Glutamatergic neuron (in vitro differentiated cells): ENCODE measurements at regions not wholly inside any gene's neighbourhood (a gene's known extent, or its start where the extent isn't known, plus 50 kb on each side); places are given as distances from the start of the nearest gene placed in this dataset.

Source experiments
- DNase-seq: peaks from one replicate; pipeline ENCODE4 v3.0.0; 2022
- H3K27ac Mint-ChIP-seq: one replicate; pipeline ENCODE4 v1.8.0; 2020; ENCODE audit warnings: mild to moderate bottlenecking, mixed read lengths, inconsistent platforms; ENCODE audit not compliant: unreplicated experiment
- H3K27me3 Mint-ChIP-seq: one replicate; pipeline ENCODE4 v1.8.0; 2020; ENCODE audit warnings: mild to moderate bottlenecking, moderate library complexity, mixed read lengths, inconsistent platforms; ENCODE audit not compliant: unreplicated experiment
- H3K36me3 Mint-ChIP-seq: one replicate; pipeline ENCODE4 v1.8.0; 2020; ENCODE audit warnings: mild to moderate bottlenecking, mixed read lengths, inconsistent platforms; ENCODE audit not compliant: unreplicated experiment
- H3K4me1 Mint-ChIP-seq: one replicate; pipeline ENCODE4 v1.8.0; 2020; ENCODE audit warnings: mild to moderate bottlenecking, low read depth, mixed read lengths, inconsistent platforms; ENCODE audit not compliant: unreplicated experiment
- H3K4me3 Mint-ChIP-seq: one replicate; pipeline ENCODE4 v1.8.0; 2020; ENCODE audit warnings: mild to moderate bottlenecking, mixed read lengths, inconsistent platforms; ENCODE audit not compliant: unreplicated experiment
- H3K9me3 Mint-ChIP-seq: one replicate; pipeline ENCODE4 v1.8.0; 2020; ENCODE audit warnings: mild to moderate bottlenecking, moderate library complexity, mixed read lengths, inconsistent platforms; ENCODE audit not compliant: unreplicated experiment
- TF ChIP-seq, protein P1 (sequence below): fragments of 200-600 bp; sonication (generic); IDR thresholded peaks from one replicate; pipeline ENCODE4 v1.5.0; 2021; ENCODE audit not compliant: partially characterized antibody, unreplicated experiment

DNA sequence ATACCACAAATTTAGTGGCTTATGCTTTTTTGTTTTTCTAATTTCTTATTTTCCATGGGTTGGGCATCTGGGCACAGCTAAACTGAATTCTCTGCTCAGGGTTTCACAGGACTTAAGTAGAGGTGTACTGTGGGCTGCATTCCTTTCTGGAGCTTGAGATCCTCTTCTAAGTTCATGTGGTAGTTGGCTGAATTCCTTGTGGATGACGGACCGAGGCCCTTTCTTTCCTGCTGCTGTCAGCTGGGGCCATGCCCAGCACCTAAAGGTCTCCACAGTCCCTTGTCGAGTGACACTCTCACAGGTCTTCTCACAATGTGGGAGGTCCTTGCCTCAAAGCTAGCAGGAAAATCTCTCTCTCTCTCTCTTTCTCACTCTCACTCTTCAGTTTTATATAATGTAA, 433.5 kb upstream of the LRATD1 start:
- no peaks in the 10 kb centered on the region for H3K9me3 Mint-ChIP-seq
- no peaks in the 10 kb centered on the region for H3K36me3 Mint-ChIP-seq
- no peak overlapping the region for H3K27ac Mint-ChIP-seq
- TF ChIP-seq, protein P1, sequence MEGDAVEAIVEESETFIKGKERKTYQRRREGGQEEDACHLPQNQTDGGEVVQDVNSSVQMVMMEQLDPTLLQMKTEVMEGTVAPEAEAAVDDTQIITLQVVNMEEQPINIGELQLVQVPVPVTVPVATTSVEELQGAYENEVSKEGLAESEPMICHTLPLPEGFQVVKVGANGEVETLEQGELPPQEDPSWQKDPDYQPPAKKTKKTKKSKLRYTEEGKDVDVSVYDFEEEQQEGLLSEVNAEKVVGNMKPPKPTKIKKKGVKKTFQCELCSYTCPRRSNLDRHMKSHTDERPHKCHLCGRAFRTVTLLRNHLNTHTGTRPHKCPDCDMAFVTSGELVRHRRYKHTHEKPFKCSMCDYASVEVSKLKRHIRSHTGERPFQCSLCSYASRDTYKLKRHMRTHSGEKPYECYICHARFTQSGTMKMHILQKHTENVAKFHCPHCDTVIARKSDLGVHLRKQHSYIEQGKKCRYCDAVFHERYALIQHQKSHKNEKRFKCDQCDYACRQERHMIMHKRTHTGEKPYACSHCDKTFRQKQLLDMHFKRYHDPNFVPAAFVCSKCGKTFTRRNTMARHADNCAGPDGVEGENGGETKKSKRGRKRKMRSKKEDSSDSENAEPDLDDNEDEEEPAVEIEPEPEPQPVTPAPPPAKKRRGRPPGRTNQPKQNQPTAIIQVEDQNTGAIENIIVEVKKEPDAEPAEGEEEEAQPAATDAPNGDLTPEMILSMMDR: no peak
- peaks cover 4% of the 10 kb centered on the region for H3K27me3 Mint-ChIP-seq
- H3K4me3 Mint-ChIP-seq: no peak overlapping the region
- DNase-seq: no peak
- H3K4me1 Mint-ChIP-seq: no peaks in the 10 kb centered on the region

DNA sequence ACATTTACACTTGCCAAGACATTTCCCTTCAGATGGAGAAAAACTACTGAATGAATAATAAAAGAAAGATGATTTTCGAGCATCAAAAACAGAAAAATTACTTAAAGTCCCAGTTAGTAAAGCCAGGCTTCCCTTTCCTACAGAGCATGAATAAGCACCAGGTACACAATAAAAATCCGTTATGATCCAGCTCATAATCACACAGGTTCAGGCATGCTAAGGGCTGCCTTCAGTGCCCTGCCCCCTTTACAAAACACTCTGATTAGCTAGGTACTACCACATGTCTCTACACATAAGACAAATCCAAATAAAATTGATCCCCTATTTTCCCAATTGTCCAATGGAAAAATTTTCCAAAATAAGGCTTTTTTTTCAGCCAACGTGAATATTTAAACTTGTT, 413.2 kb upstream of the LRATD1 start:
- Mint-ChIP-seq H3K4me3 (no peak overlapping the region), H3K9me3 (no peaks in the 10 kb centered on the region), H3K27ac (no peak overlapping the region), H3K36me3 (no peaks in the 10 kb centered on the region), H3K27me3 (no peaks in the 10 kb centered on the region), H3K4me1 (no peaks in the 10 kb centered on the region)
- TF ChIP-seq, protein P1: no peak
- DNase-seq: no peak

DNA sequence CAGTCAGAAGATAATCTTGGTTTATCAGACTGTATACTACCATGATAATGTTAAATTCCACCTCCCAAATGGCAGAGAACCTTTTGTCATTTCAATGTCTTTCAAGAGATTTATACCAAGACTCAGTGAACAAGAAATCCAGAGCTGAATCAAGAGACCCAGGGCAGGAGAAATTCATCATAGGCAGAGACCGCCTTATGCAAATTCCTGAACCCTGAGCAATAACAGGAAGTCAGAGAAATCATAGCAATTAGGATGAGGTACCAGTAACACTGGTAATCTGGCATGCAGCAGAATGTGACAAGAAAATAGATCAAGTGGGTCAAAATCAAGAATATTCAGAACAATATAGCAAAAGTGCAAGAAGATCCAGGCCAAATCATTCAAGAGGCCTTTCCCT, 412.4 kb upstream of the LRATD1 start:
- Mint-ChIP-seq H3K36me3 (no peaks in the 10 kb centered on the region), H3K4me3 (no peak overlapping the region), H3K9me3 (no peaks in the 10 kb centered on the region), H3K27me3 (no peaks in the 10 kb centered on the region), H3K4me1 (no peaks in the 10 kb centered on the region), H3K27ac (no peak overlapping the region)
- no peak for DNase-seq
- TF ChIP-seq, protein P1: no peak

DNA sequence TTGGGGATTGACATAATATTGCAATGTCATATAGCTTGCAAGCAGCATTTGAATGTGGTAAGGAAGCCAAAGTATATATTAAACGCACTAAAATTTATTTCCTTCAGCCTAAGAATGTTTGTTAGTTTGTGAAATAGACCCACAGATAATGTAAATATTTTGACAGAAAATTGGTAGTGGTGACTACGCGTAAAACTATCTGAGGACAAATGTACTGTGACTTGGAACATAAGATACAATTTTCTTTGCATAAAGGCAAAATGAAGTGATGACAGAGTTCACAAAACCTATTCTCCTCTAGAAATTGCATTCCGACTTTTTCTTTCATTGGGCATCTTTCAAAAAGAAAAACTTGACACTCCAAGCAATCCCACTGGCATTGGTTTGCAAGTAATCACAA, 411.1 kb upstream of the LRATD1 start:
- no peaks in the 10 kb centered on the region for H3K4me1 Mint-ChIP-seq
- no peaks in the 10 kb centered on the region for H3K9me3 Mint-ChIP-seq
- TF ChIP-seq, protein P1: no peak
- H3K27ac Mint-ChIP-seq: no peak overlapping the region
- H3K4me3 Mint-ChIP-seq: no peak overlapping the region
- H3K36me3 Mint-ChIP-seq: no peaks in the 10 kb centered on the region
- no peaks in the 10 kb centered on the region for H3K27me3 Mint-ChIP-seq
- DNase-seq: no peak

DNA sequence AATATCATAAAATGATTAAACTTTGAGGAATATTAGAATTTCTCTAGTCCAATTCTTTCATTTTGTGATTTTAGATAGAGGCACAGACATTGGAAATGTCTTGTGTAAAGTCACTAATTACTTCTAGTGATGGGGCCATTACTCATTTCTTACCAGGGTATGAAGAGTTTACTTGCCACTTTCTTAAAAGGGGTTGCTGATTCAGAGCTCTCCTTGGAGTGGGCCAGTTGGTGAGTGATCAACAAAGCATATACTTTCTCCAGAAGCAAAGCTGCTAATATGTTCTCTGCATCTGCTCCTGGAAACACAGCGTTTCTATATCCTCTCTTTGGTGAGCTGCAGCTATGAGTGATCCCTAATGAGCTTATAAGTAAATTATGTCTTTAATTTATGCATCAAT, 408.9 kb upstream of the LRATD1 start:
- H3K36me3 Mint-ChIP-seq: no peaks in the 10 kb centered on the region
- H3K4me1 Mint-ChIP-seq: no peaks in the 10 kb centered on the region
- no peak for DNase-seq
- H3K4me3 Mint-ChIP-seq: no peak overlapping the region
- no peaks in the 10 kb centered on the region for H3K9me3 Mint-ChIP-seq
- TF ChIP-seq, protein P1: no peak
- no peaks in the 10 kb centered on the region for H3K27me3 Mint-ChIP-seq
- H3K27ac Mint-ChIP-seq: no peak overlapping the region
